Loucy (cell line): ENCODE measurements at regions not wholly inside any gene's neighbourhood (a gene's known extent, or its start where the extent isn't known, plus 50 kb on each side); places are given as distances from the start of the nearest gene placed in this dataset.

Experiments used
- H2AFZ ChIP-seq: fragments of 200-600 bp; sonication (generic); 2 replicates; pipeline ENCODE4 v1.6.0; 2016; ENCODE audit warnings: antibody characterized with exemption, mild to moderate bottlenecking, low read length, moderate library complexity
- H3F3A ChIP-seq: fragments of 200-600 bp; 2 replicates; pipeline ENCODE4 v1.6.0; 2016; ENCODE audit warnings: antibody characterized with exemption, low read depth, mild to moderate bottlenecking
- H3K27me3 ChIP-seq: fragments of 200-600 bp; sonication (generic); 2 replicates; pipeline ENCODE4 v1.6.1; 2014; ENCODE audit warnings: low read length, mild to moderate bottlenecking; ENCODE audit not compliant: insufficient read depth, poor library complexity, severe bottlenecking
- H3K36me3 ChIP-seq: fragments of 200-600 bp; sonication (generic); 2 replicates; pipeline ENCODE4 v1.6.1; 2016; ENCODE audit warnings: low read length; ENCODE audit not compliant: insufficient read depth
- H3K4me1 ChIP-seq: fragments of 200-600 bp; sonication (generic); 2 replicates; pipeline ENCODE4 v1.5.1; 2014; ENCODE audit warnings: low read length, mild to moderate bottlenecking; ENCODE audit not compliant: insufficient read depth, poor library complexity, severe bottlenecking
- H3K4me2 ChIP-seq: fragments of 200-600 bp; sonication (generic); 2 replicates; pipeline ENCODE4 v1.6.0; 2014; ENCODE audit warnings: antibody characterized with exemption, low read length, low read depth, mild to moderate bottlenecking; ENCODE audit not compliant: poor library complexity, severe bottlenecking
- H3K4me3 ChIP-seq: fragments of 200-600 bp; sonication (generic); 2 replicates; pipeline ENCODE4 v1.5.1; 2014; ENCODE audit warnings: low read length, mild to moderate bottlenecking, mixed read lengths; ENCODE audit not compliant: poor library complexity, severe bottlenecking
- H3K79me2 ChIP-seq: fragments of 200-600 bp; sonication (generic); 2 replicates; pipeline ENCODE4 v1.6.1; 2014; ENCODE audit warnings: low read length; ENCODE audit not compliant: insufficient read depth
- H3K9ac ChIP-seq: fragments of 200-600 bp; sonication (generic); 2 replicates; pipeline ENCODE4 v1.6.0; 2014; ENCODE audit warnings: mild to moderate bottlenecking, low read depth, low read length, moderate library complexity; ENCODE audit not compliant: poor library complexity, severe bottlenecking
- H3K9me2 ChIP-seq: fragments of 200-600 bp; sonication (generic); replicated peaks from 2 replicates; pipeline ENCODE4 v1.6.1; 2016; ENCODE audit warnings: low read depth, low read length, mixed read lengths
- H3K9me3 ChIP-seq: fragments of 200-600 bp; sonication (generic); 2 replicates; pipeline ENCODE4 v1.6.1; 2014; ENCODE audit warnings: mild to moderate bottlenecking, antibody characterized with exemption, low read length, low read depth; ENCODE audit not compliant: insufficient read depth
- H4K20me1 ChIP-seq: fragments of 200-600 bp; sonication (generic); 2 replicates; pipeline ENCODE4 v1.6.0; 2014; ENCODE audit warnings: antibody characterized with exemption, low read length, mild to moderate bottlenecking; ENCODE audit not compliant: insufficient read depth, poor library complexity, severe bottlenecking
- CTCF ChIP-seq: fragments of 200-600 bp; sonication (generic); conservative IDR thresholded peaks from 2 replicates; pipeline ENCODE4 v1.5.1; 2014; ENCODE audit warnings: mild to moderate bottlenecking, antibody characterized with exemption, low read length
- EZH2phosphoT487 ChIP-seq: fragments of 200-600 bp; IDR thresholded peaks from 2 replicates; pipeline ENCODE4 v1.6.1; 2018; ENCODE audit warnings: antibody characterized with exemption, mild to moderate bottlenecking, moderate library complexity, borderline replicate concordance

GRCh38 chr11:95352733-95353346, 121.8 kb upstream of the SESN3 start:
- H3K4me2 ChIP-seq: no peak overlapping the region
- H3K36me3 ChIP-seq: no peaks in the 10 kb centered on the region
- H3F3A ChIP-seq: no peaks in the 10 kb centered on the region
- no peaks in the 10 kb centered on the region for H4K20me1 ChIP-seq
- H3K9ac ChIP-seq: no peak overlapping the region
- TF ChIP-seq CTCF (no peak), EZH2phosphoT487 (no peak)
- H3K4me1 ChIP-seq: no peaks in the 10 kb centered on the region
- H3K79me2 ChIP-seq: no peaks in the 10 kb centered on the region
- no peak overlapping the region for H2AFZ ChIP-seq
- no peaks in the 10 kb centered on the region for H3K9me2 ChIP-seq
- no peak overlapping the region for H3K4me3 ChIP-seq
- no peaks in the 10 kb centered on the region; the same call in 1 of the 2 replicates for H3K9me3 ChIP-seq
- H3K27me3 ChIP-seq: no peaks in the 10 kb centered on the region

GRCh38 chr11:95349345-95349942, 118.4 kb upstream of the SESN3 start:
- Histone ChIP-seq H2AFZ (no peak overlapping the region), H3K9me2 (no peaks in the 10 kb centered on the region), H3K79me2 (no peaks in the 10 kb centered on the region), H3K9ac (no peak overlapping the region), H3K4me3 (no peak overlapping the region), H4K20me1 (no peaks in the 10 kb centered on the region), H3K4me2 (no peak overlapping the region), H3K4me1 (no peaks in the 10 kb centered on the region), H3F3A (no peaks in the 10 kb centered on the region), H3K9me3 (no peaks in the 10 kb centered on the region; the same call in 1 of the 2 replicates), H3K36me3 (no peaks in the 10 kb centered on the region), H3K27me3 (no peaks in the 10 kb centered on the region)
- no peak for TF ChIP-seq CTCF
- no peak for TF ChIP-seq EZH2phosphoT487

GRCh38 chr11:95346265-95346664, 115.3 kb upstream of the SESN3 start:
- Histone ChIP-seq H3K9me3 (no peaks in the 10 kb centered on the region; the same call in 1 of the 2 replicates), H3K4me2 (no peak overlapping the region), H3K4me1 (no peaks in the 10 kb centered on the region), H3K27me3 (no peaks in the 10 kb centered on the region), H3K9me2 (no peaks in the 10 kb centered on the region), H3K4me3 (no peak overlapping the region), H4K20me1 (no peaks in the 10 kb centered on the region), H2AFZ (no peak overlapping the region), H3K36me3 (no peaks in the 10 kb centered on the region), H3K79me2 (no peaks in the 10 kb centered on the region), H3F3A (no peaks in the 10 kb centered on the region), H3K9ac (no peak overlapping the region)
- TF ChIP-seq CTCF: no peak
- no peak for TF ChIP-seq EZH2phosphoT487
